Fibroblast of lung (primary cell): ENCODE measurements at regions not wholly inside any gene's neighbourhood (a gene's known extent, or its start where the extent isn't known, plus 50 kb on each side); places are given as distances from the start of the nearest gene placed in this dataset.

Experiments used
- CTCF ChIP-seq, 2 donors: IDR thresholded peaks in 1 of 2; conservative IDR thresholded peaks in 1 of 2; 1 replicate in 1 of 2; 2 replicates in 1 of 2; pipeline ENCODE4 v1.5.1; 2011 to 2012; ENCODE audit warnings: low read length in 2 of 2, control low read depth in 1 of 2, inconsistent platforms in 1 of 2, low read depth in 1 of 2, mild to moderate bottlenecking in 1 of 2
- EZH2 ChIP-seq: IDR thresholded peaks from 2 replicates; pipeline ENCODE4 v1.5.1; 2012; ENCODE audit warnings: low read length, control low read depth, mild to moderate bottlenecking; ENCODE audit errors: missing control alignments

GRCh38 chr18:22605736-22606135 is 188.0 kb upstream of the CTAGE1 start:
- TF ChIP-seq CTCF (conservative IDR thresholded peaks at IDR 0.05 in 1 of 2, IDR thresholded peaks at IDR 0.05 in 1 of 2; ENCODE audit: low read depth in 1 of 2, low read length in 2 of 2) (no peak), EZH2 (no peak)
